Fibroblast of mammary gland (primary cell): ENCODE measurements at regions not wholly inside any gene's neighbourhood (a gene's known extent, or its start where the extent isn't known, plus 50 kb on each side); places are given as distances from the start of the nearest gene placed in this dataset.

Source experiments
- DNase-seq: peaks from one replicate; pipeline ENCODE4 v3.0.0-alpha.2; 2010; ENCODE audit warnings: low read depth
- H3K4me3 ChIP-seq: 2 replicates; pipeline ENCODE4 v1.5.1; 2011; ENCODE audit warnings: low read depth, mild to moderate bottlenecking, low read length, moderate library complexity; ENCODE audit not compliant: control insufficient read depth
- TF ChIP-seq, protein P1 (sequence below): conservative IDR thresholded peaks from 2 replicates; pipeline ENCODE4 v1.5.1; 2011; ENCODE audit warnings: low read depth, low read length, inconsistent platforms; ENCODE audit not compliant: control insufficient read depth, insufficient read depth

DNA sequence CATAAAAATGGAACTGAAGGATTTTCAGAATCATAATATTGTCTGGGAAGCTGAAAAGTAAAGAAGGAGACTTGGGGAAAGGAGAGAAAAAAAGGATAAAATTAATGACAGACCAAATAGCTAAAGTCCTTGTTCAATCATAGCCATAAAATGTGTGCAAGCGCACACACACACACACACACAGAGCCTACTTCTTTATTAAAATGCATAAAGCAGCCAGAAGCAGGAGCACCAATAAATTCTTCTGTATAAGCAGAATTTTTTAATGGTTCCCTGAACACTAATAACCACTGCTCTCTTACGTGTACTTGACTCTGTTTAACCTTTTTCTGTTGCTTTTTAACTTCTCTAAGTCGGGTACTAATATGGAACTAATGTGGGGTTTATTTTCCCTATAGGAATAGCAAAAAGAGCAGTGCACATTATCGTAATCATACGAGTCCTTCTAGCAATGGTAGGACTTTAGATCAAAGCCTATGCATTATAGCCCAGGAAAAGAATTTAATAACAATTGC is 131.0 kb upstream of the PSMD7 start:
- no peak overlapping the region for H3K4me3 ChIP-seq
- no peak for DNase-seq
- TF ChIP-seq, protein P1, sequence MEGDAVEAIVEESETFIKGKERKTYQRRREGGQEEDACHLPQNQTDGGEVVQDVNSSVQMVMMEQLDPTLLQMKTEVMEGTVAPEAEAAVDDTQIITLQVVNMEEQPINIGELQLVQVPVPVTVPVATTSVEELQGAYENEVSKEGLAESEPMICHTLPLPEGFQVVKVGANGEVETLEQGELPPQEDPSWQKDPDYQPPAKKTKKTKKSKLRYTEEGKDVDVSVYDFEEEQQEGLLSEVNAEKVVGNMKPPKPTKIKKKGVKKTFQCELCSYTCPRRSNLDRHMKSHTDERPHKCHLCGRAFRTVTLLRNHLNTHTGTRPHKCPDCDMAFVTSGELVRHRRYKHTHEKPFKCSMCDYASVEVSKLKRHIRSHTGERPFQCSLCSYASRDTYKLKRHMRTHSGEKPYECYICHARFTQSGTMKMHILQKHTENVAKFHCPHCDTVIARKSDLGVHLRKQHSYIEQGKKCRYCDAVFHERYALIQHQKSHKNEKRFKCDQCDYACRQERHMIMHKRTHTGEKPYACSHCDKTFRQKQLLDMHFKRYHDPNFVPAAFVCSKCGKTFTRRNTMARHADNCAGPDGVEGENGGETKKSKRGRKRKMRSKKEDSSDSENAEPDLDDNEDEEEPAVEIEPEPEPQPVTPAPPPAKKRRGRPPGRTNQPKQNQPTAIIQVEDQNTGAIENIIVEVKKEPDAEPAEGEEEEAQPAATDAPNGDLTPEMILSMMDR, result no peak

DNA sequence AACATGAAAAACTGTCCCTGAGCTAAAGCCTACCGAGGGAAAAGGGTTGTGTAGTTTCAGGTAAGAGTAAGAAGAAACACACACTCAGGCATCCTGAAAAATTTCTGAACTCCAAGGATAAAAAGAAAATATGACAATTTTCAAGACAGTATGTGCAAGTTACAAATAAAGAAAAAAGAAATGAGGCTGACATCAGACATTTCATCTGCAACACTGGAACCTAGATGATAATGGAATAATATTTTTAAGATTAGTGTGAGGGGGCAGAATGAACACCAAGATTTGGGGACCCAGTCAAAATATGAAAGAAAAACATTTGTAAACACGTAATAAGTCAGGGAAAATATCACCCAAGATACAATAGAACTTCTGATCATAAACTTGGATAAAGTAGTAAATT is 135.9 kb upstream of the PSMD7 start:
- no peak overlapping the region for H3K4me3 ChIP-seq
- DNase-seq, result no peak
- TF ChIP-seq, protein P1, result no peak

DNA sequence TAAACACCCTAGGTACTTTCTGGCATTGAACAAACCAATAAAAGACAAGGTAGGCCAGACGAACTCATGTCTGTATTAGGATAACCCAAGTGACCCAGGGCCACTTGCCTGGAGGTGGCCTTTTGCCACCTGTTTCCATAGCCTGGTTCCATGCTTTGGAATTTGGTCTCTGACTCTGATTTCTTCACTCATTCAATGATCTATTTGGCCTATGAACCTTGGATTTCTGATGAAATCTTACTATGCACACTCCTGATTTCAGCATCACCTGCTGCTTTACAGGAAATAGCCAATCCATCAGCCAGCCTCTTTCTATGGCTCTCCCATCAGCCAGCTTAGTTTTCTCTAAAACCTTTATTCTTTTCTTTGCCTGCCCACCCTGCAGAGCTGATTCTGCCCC is 142.8 kb upstream of the PSMD7 start:
- no peak overlapping the region for H3K4me3 ChIP-seq
- TF ChIP-seq, protein P1, result no peak
- DNase-seq, result no peak

DNA sequence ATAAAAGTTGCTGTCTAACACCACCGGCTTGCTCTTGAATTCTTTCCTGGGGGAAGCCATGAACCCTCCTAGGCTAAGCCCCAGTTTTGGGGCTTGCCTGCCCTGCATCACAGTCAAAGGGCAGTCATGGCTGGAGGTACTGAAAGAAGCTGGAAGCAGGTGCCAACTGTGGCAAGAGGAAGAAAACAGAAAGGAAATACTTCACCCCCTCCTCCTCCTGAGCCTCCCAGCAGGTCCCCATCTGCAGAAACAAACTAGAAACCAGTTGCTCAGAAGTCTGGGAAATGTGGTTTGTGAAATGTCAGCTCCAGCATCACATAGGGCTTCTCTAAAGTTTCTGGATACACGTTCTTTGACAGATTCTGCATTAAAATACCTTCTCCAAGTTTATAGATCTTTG is 150.0 kb upstream of the PSMD7 start:
- no peak overlapping the region for H3K4me3 ChIP-seq
- TF ChIP-seq, protein P1, result no peak
- DNase-seq, result no peak

DNA sequence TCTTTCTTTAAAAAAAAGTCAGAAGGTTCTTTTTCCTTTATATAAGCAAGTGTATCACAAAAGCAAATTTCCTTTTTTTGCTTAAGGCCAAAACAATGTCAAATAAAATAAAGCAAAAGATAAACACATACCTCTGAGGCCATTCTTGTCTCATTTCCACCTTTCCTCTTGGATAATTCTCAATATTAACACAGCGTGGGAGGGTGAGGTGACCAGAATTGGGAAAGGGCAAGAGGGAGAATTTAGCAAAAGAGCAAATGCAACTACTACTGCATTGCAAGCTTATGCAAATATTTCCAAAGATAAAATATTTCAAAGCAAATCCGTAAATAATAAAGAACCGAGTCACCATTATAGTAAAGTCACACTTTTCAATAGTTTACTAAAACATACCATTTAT is 153.4 kb upstream of the PSMD7 start:
- no peak overlapping the region for H3K4me3 ChIP-seq
- TF ChIP-seq, protein P1, result no peak
- no peak for DNase-seq

DNA sequence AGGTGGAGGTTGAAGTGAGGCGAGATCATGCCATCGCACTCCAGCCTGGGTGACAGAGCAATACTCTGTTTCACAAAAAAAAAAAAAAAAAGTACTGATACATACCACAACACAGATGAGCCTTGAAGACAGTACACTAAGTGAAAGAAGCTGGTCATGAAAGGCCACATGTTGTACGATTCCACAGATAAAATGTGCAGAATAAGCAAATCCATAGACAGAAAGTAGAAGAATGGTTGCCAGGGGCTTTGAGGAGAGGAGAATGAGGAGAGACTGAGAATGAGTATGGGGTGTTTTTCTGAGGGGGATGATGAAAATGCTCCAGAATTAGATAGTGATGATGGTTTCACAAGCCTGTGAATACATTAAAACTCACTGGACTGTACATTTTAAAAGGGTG is 155.6 kb upstream of the PSMD7 start:
- TF ChIP-seq, protein P1, result no peak
- no peak for DNase-seq
- no peak overlapping the region for H3K4me3 ChIP-seq

DNA sequence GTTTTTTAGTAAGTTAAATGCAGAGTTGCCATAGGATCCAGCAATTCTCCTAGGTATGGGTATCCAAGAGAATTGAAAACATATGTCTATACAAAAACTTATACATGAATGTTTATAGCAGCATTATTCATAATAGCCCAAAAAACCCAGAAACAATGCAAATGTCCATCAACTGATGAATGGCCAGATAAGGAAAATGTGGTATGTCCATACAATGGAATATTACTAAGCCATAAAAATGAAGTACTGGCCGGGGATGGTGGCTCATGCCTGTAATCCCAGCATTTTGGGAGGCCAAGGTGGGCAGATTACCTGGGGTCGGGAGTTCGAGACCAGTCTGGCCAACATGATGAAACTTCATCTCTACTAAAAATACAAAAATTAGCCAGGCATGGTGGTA is 156.1 kb upstream of the PSMD7 start:
- TF ChIP-seq, protein P1, result no peak
- no peak for DNase-seq
- no peak overlapping the region for H3K4me3 ChIP-seq
